K562 (cell line): ENCODE measurements at regions not wholly inside any gene's neighbourhood (a gene's known extent, or its start where the extent isn't known, plus 50 kb on each side); places are given as distances from the start of the nearest gene placed in this dataset.

Experiments
- ATAC-seq: fragments of 200-7000 bp; cut with Tn5 transposase; 3 replicates; pipeline ENCODE4 v1.9.1; 2020; ENCODE audit warnings: moderate library complexity
- BruUV-seq: library from RNA; stranded (reverse); fragments of 400-500 nt; replicated peaks from 2 replicates; lab custom pipeline; 2021; lab: Mats Ljungman, UMichigan
- CTCF ChIA-PET: fragments of 300-600 bp; formaldehyde crosslinking; extraction: SDS; loops from one replicate; lab custom pipeline; 2021; ENCODE audit warnings: low intra/inter-chr PET ratio; lab: Yijun Ruan, JAX
- POLR2A ChIA-PET: fragments of 300-600, 350-650 bp; sonication (Branson Sonifier 250); formaldehyde crosslinking; extraction: SDS; loops from one replicate; lab custom pipeline; 2021; ENCODE audit warnings: antibody characterized with exemption, inconsistent platforms; lab: Yijun Ruan, JAX
- DNase-seq, 4 experiments: peaks; one replicate each; pipeline versions ENCODE4 v3.0.0 to v3.0.0-alpha.2; 2011 to 2018; ENCODE audit warnings: low spot score in 3 of 4, mixed read lengths in 3 of 4; ENCODE audit errors: extremely low read depth in 1 of 4
- FAIRE-seq: peaks from 2 replicates; lab custom pipeline; 2011; peaks lifted over from hg19 to GRCh38; lab: Jason Lieb, UNC
- H2AFZ ChIP-seq: 2 replicates; pipeline ENCODE4 v1.6.0; 2011; ENCODE audit warnings: low read depth, low read length, control low read depth, inconsistent platforms
- H3K27ac ChIP-seq: fragments of 200-600 bp; 3 replicates; pipeline ENCODE4 v1.8.0; 2011; ENCODE audit warnings: low read depth, mild to moderate bottlenecking, control low read depth, inconsistent platforms, low read length, moderate library complexity, mixed read lengths; ENCODE audit errors: extremely low read depth
- H3K27me3 ChIP-seq, 2 experiments: fragments of 300-600 bp in 1 of 2; 2 replicates in 1 of 2; 3 replicates in 1 of 2; pipeline versions ENCODE4 v1.6.0 to v1.8.0; 2011; ENCODE audit warnings: inconsistent platforms in 2 of 2, low read length in 2 of 2, mild to moderate bottlenecking in 1 of 2, mixed read lengths in 1 of 2, moderate library complexity in 1 of 2; ENCODE audit not compliant: control insufficient read depth in 2 of 2, insufficient read depth in 2 of 2
- H3K36me3 ChIP-seq: fragments of 300-600 bp; 3 replicates; pipeline ENCODE4 v1.8.0; 2011; ENCODE audit warnings: mild to moderate bottlenecking, low read length, inconsistent platforms; ENCODE audit not compliant: control insufficient read depth, insufficient read depth
- H3K4me1 ChIP-seq, 2 experiments: fragments of 200-600 bp in 1 of 2; replicated peaks in 1 of 2; 2 replicates in 1 of 2; 3 replicates in 1 of 2; pipeline versions ENCODE4 v1.5.1 to v1.8.0; 2011; ENCODE audit warnings: inconsistent platforms in 2 of 2, low read length in 2 of 2, mild to moderate bottlenecking in 1 of 2, mixed read lengths in 1 of 2, moderate library complexity in 1 of 2; ENCODE audit not compliant: control insufficient read depth in 2 of 2, insufficient read depth in 2 of 2
- H3K4me2 ChIP-seq: 2 replicates; pipeline ENCODE4 v1.6.1; 2011; ENCODE audit warnings: low read length, control low read depth, inconsistent platforms, mixed read lengths; ENCODE audit not compliant: insufficient read depth
- H3K4me3 ChIP-seq: fragments of 200-600 bp; sonication (generic), shearing (Covaris generic); 2 replicates; pipeline ENCODE4 v1.5.1; 2016; ENCODE audit warnings: control low read depth, inconsistent platforms
- H3K79me2 ChIP-seq: fragments of 200-600 bp; 3 replicates; pipeline ENCODE4 v1.8.0; 2011; ENCODE audit warnings: low read length, inconsistent platforms; ENCODE audit not compliant: control insufficient read depth, insufficient read depth
- H3K9ac ChIP-seq, 2 experiments: 2 replicates each; pipeline versions ENCODE4 v1.6.0 to v1.6.1; 2011; ENCODE audit warnings: low read depth in 2 of 2, low read length in 2 of 2, control low read depth in 1 of 2, inconsistent platforms in 1 of 2, mild to moderate bottlenecking in 1 of 2, mixed read lengths in 1 of 2; ENCODE audit not compliant: insufficient read depth in 1 of 2
- H3K9me1 ChIP-seq: one replicate; pipeline ENCODE4 v1.6.0; 2011; ENCODE audit warnings: inconsistent platforms, mild to moderate bottlenecking, low read length, moderate library complexity; ENCODE audit not compliant: control insufficient read depth, insufficient read depth
- H3K9me3 ChIP-seq: replicated peaks from 2 replicates; pipeline ENCODE4 v1.5.1; 2011; ENCODE audit warnings: low read depth, low read length, inconsistent platforms; ENCODE audit not compliant: control insufficient read depth, insufficient read depth
- H4K20me1 ChIP-seq: replicated peaks from 2 replicates; pipeline ENCODE4 v1.6.1; 2011; ENCODE audit warnings: low read length, inconsistent platforms, mixed read lengths; ENCODE audit not compliant: control insufficient read depth, insufficient read depth
- CBX8 ChIP-seq: fragments of 200-600 bp; sonication (generic); IDR thresholded peaks from 2 replicates; pipeline ENCODE4 v1.6.1; 2012; ENCODE audit warnings: borderline replicate concordance, mixed run types, low read depth, mild to moderate bottlenecking, moderate library complexity, mixed read lengths, low read length, control low read depth, inconsistent platforms; ENCODE audit not compliant: poor library complexity, severe bottlenecking; ENCODE audit errors: extremely low read depth
- ELK3 ChIP-seq: fragments of 450-650 bp; formaldehyde crosslinking; IDR thresholded peaks from 2 replicates; pipeline ENCODE4 v1.4.0; 2020; ENCODE audit warnings: mild to moderate bottlenecking
- L3MBTL2 ChIP-seq: fragments of 450-650 bp; IDR thresholded peaks from 2 replicates; pipeline ENCODE4 v1.6.1; 2016; ENCODE audit warnings: mild to moderate bottlenecking, moderate library complexity
- NR3C1 ChIP-seq: sonication (generic); formaldehyde crosslinking; IDR thresholded peaks from 2 replicates; pipeline ENCODE4 v1.8.1; 2022; ENCODE audit warnings: missing genetic modification reagents
- WGBS: fragments of 100-300 bp; shearing (Covaris generic); methylation state at CpG from one replicate; pipeline ENCODE4 v1.1.6; 2016; ENCODE audit warnings: low coverage, mixed read lengths; ENCODE audit not compliant: insufficient coverage; ENCODE audit errors: missing lambda C conversion rate; 5-methylcytosine and 5-hydroxymethylcytosine counted together
- in situ Hi-C: fragments of 300-500 bp; cut with MboI; formaldehyde crosslinking; loops from 4 replicates; pipeline ENCODE4 v1.15.0; 2018; ENCODE audit warnings: inconsistent platforms, mixed read lengths
- intact Hi-C: fragments of 100-400 bp; cut with micrococcal nuclease; formaldehyde crosslinking; loops from 2 replicates; pipeline ENCODE4 v1.14.2; 2022
- TF ChIP-seq, protein P1 (sequence below): sonication (generic); formaldehyde crosslinking; IDR thresholded peaks from 2 replicates; pipeline ENCODE4 v1.8.0; 2022; ENCODE audit warnings: missing genetic modification reagents, mild to moderate bottlenecking, moderate library complexity, borderline replicate concordance

- TF ChIP-seq ELK3 (no peak), L3MBTL2 (peak; percentile 82)
- TF ChIP-seq, protein P1, sequence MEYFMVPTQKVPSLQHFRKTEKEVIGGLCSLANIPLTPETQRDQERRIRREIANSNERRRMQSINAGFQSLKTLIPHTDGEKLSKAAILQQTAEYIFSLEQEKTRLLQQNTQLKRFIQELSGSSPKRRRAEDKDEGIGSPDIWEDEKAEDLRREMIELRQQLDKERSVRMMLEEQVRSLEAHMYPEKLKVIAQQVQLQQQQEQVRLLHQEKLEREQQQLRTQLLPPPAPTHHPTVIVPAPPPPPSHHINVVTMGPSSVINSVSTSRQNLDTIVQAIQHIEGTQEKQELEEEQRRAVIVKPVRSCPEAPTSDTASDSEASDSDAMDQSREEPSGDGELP (CRISPR knock-in tag) = peak; percentile 63; the same call in 1 of the 2 replicates
Measured at GRCh38 chr6:28824793-28825731, 98.7 kb downstream of the TRIM27 start (continued).

GRCh38 chr6:28825732-28826293, 98.0 kb downstream of the TRIM27 start:
- CTCF ChIA-PET = no interaction called here
- peak; percentile 9; the same call in 1 of the 3 replicates for ATAC-seq
- intact Hi-C loops = no loop called here

More at GRCh38 chr6:28825732-28826293, 98.0 kb downstream of the TRIM27 start:
- TF ChIP-seq CBX8 (peak; percentile 71), NR3C1 (CRISPR knock-in tag) (no peak)
- TF ChIP-seq, all 486 proteins: peak for 1
- Histone ChIP-seq H3K9me3 (no peaks in the 10 kb centered on the region), H3K4me1 (peaks cover 0 to 13% of the 10 kb centered on the region in 2 experiments; a peak in 2 of 5 replicates), H3K4me2 (peak overlapping the region; percentile 82; the same call in 1 of the 2 replicates), H4K20me1 (no peaks in the 10 kb centered on the region), H3K79me2 (no peaks in the 10 kb centered on the region), H3K4me3 (peak overlapping the region; percentile 27), H3K9me1 (no peaks in the 10 kb centered on the region), H3K27ac (no peak overlapping the region), H2AFZ (peak overlapping the region; percentile 74), H3K27me3 (peaks cover 0 to 10% of the 10 kb centered on the region in 2 experiments; a peak in 2 of 5 replicates), H3K36me3 (no peaks in the 10 kb centered on the region), H3K9ac (peak overlapping the region in 1 of 2 experiments; percentile 81; a peak in 1 of 4 replicates)
- 53% methylated on average over 16 of the region's 16 CpGs for WGBS
- POLR2A ChIA-PET = interaction anchor here (0.6 to 2.8 kb wide), 12 partner anchors 9 to 1273 kb away, joined by 3 to 13 read pairs (median 4); a partner anchor contains a TSS
- BruUV-seq = no TSS peak
- DNase-seq (peak in 1 of 4 experiments; percentile 2), FAIRE-seq (no peak)
- in situ Hi-C loops = loop anchor here (25.0 kb wide), 2 partner anchors 386 to 761 kb away; partner anchors contain the start of gene OR2H2
